ENCODE measurements at regions not wholly inside any gene's neighbourhood (a gene's known extent, or its start where the extent isn't known, plus 50 kb on each side); places are given as distances from the start of the nearest gene placed in this dataset.
"Not testable (repeated sequence)": the region's sequence is repeated elsewhere in the genome, so short reads cannot be mapped to it uniquely, and the experiment has no call there.

DNA sequence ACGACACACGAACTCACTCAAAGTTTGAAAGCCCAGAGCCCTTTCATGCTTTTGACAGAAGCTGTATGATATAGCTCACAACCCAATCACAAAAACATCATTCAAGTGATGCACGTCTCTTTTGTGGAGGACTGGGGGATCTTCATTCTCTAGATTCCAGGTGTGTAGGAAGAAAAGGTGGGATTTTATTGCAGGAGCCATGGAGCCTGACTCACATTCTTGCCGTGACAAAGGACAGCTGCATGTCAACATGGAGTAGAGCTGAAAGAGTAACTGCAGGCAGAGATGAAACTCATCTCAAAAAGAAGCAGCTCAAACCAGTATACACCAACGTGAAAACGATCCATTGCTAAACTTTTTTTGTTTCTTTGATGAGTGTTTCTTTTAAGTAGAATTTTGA lies 50.9 kb upstream of the PDE1A start:
- Mint-ChIP-seq H3K27ac (no peak overlapping the region), H3K4me3 (no peak overlapping the region), H3K27me3 (no peaks in the 10 kb centered on the region), H3K36me3 (ENCODE audit: low read depth) (no peaks in the 10 kb centered on the region), H3K4me1 (no peaks in the 10 kb centered on the region)
- ATAC-seq: no peak
- no peaks in the 10 kb centered on the region for H3K9me3 ChIP-seq (ENCODE audit: control insufficient read depth, low read length, poor library complexity, severe bottlenecking)
- DNase-seq: no peak

DNA sequence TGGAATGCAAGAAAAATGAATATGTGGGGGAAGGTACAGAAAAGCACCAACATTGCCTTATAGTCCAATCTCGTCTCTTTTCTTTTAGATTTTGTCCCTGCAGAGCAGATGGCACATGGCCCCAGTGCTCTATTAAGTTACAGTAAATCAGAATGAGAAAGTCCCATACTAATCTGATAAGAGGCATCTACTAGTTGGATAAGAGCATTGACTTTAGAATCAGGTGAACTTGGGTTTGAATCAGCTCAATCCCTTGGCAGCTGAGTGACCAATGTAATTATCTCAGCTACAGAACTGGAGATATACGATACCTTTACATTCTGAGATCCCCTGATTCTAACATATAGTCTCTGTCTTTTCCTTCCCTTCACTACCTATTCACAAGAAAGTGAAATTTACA lies 54.8 kb upstream of the PDE1A start:
- Mint-ChIP-seq H3K4me3 (no peak overlapping the region), H3K4me1 (no peaks in the 10 kb centered on the region), H3K36me3 (ENCODE audit: low read depth) (no peaks in the 10 kb centered on the region), H3K27ac (no peak overlapping the region), H3K27me3 (no peaks in the 10 kb centered on the region)
- no peaks in the 10 kb centered on the region for H3K9me3 ChIP-seq (ENCODE audit: control insufficient read depth, low read length, poor library complexity, severe bottlenecking)
- DNase-seq: no peak
- no peak for ATAC-seq

GRCh38 chr2:182482511-182482910 lies 55.7 kb upstream of the PDE1A start:
- no peak overlapping the region for H3K27ac Mint-ChIP-seq

GRCh38 chr2:182496596-182496995 lies 69.8 kb upstream of the PDE1A start:
- Mint-ChIP-seq H3K36me3 (ENCODE audit: low read depth) (no peaks in the 10 kb centered on the region), H3K27ac (no peak overlapping the region), H3K4me3 (no peak overlapping the region), H3K4me1 (no peaks in the 10 kb centered on the region), H3K27me3 (no peaks in the 10 kb centered on the region)
- ATAC-seq (no peak), DNase-seq (no peak)
- H3K9me3 ChIP-seq (ENCODE audit: control insufficient read depth, low read length, poor library complexity, severe bottlenecking): no peaks in the 10 kb centered on the region

More at GRCh38 chr2:182482511-182482910, 55.7 kb upstream of the PDE1A start:
- H3K4me3 Mint-ChIP-seq: no peak overlapping the region
- DNase-seq (no peak), ATAC-seq (no peak)
- H3K9me3 ChIP-seq (ENCODE audit: control insufficient read depth, low read length, poor library complexity, severe bottlenecking): no peaks in the 10 kb centered on the region
- no peaks in the 10 kb centered on the region for H3K36me3 Mint-ChIP-seq (ENCODE audit: low read depth)
- no peaks in the 10 kb centered on the region for H3K4me1 Mint-ChIP-seq
- no peaks in the 10 kb centered on the region for H3K27me3 Mint-ChIP-seq

- Mint-ChIP-seq H3K4me1 (no peaks in the 10 kb centered on the region), H3K27me3 (no peaks in the 10 kb centered on the region), H3K27ac (no peak overlapping the region), H3K36me3 (ENCODE audit: low read depth) (no peaks in the 10 kb centered on the region), H3K4me3 (no peak overlapping the region)
- no peaks in the 10 kb centered on the region for H3K9me3 ChIP-seq (ENCODE audit: control insufficient read depth, low read length, poor library complexity, severe bottlenecking)
- ATAC-seq: no peak
- no peak for DNase-seq
Observed at GRCh38 chr2:182499706-182500470, 73.1 kb upstream of the PDE1A start.

- ATAC-seq (no peak), DNase-seq (no peak)
- H3K9me3 ChIP-seq (ENCODE audit: control insufficient read depth, low read length, poor library complexity, severe bottlenecking): no peaks in the 10 kb centered on the region
- H3K27me3 Mint-ChIP-seq: no peaks in the 10 kb centered on the region
- H3K4me3 Mint-ChIP-seq: no peak overlapping the region
- no peaks in the 10 kb centered on the region for H3K4me1 Mint-ChIP-seq
- H3K27ac Mint-ChIP-seq: no peak overlapping the region
- no peaks in the 10 kb centered on the region for H3K36me3 Mint-ChIP-seq (ENCODE audit: low read depth)
Observed at GRCh38 chr2:182503886-182504285, 77.0 kb upstream of the PDE1A start.

GRCh38 chr2:182504903-182505302 lies 78.1 kb upstream of the PDE1A start:
- ATAC-seq: no peak
- DNase-seq: no peak
- H3K9me3 ChIP-seq (ENCODE audit: control insufficient read depth, low read length, poor library complexity, severe bottlenecking): no peaks in the 10 kb centered on the region
- no peak overlapping the region for H3K27ac Mint-ChIP-seq
- H3K36me3 Mint-ChIP-seq (ENCODE audit: low read depth): no peaks in the 10 kb centered on the region
- no peaks in the 10 kb centered on the region for H3K4me1 Mint-ChIP-seq
- H3K4me3 Mint-ChIP-seq: no peak overlapping the region
- H3K27me3 Mint-ChIP-seq: no peaks in the 10 kb centered on the region

GRCh38 chr2:182506606-182507005 lies 79.8 kb upstream of the PDE1A start:
- no peak overlapping the region for H3K27ac Mint-ChIP-seq
- no peak overlapping the region for H3K4me3 Mint-ChIP-seq
- no peaks in the 10 kb centered on the region for H3K9me3 ChIP-seq (ENCODE audit: control insufficient read depth, low read length, poor library complexity, severe bottlenecking)
- ATAC-seq: no peak
- DNase-seq: no peak
- H3K36me3 Mint-ChIP-seq (ENCODE audit: low read depth): no peaks in the 10 kb centered on the region
- no peaks in the 10 kb centered on the region for H3K4me1 Mint-ChIP-seq
- H3K27me3 Mint-ChIP-seq: peaks cover under 1% of the 10 kb centered on the region

DNA sequence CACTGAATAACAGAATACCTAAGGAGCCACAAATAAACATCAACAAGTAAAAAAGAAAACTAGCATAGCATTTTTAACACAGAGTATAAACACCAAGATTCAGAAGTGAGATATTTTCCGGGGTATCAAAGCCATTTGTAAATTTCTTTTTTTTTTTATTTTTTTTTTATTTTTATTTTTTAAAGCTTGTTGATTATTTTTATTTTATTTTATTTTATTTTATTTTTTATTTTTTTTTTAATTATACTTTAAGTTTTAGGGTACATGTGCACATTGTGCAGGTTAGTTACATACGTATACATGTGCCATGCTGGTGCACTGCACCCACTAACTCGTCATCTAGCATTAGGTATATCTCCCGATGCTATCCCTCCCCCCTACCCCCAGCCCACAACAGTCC lies 81.7 kb upstream of the PDE1A start:
- ATAC-seq; H3K4me3 Mint-ChIP-seq; H3K27me3 Mint-ChIP-seq; H3K4me1 Mint-ChIP-seq; H3K9me3 ChIP-seq (ENCODE audit: control insufficient read depth, low read length, poor library complexity, severe bottlenecking); H3K27ac Mint-ChIP-seq; DNase-seq; H3K36me3 Mint-ChIP-seq (ENCODE audit: low read depth): not testable (repeated sequence)

- no peaks in the 10 kb centered on the region for H3K4me1 Mint-ChIP-seq
- H3K4me3 Mint-ChIP-seq: no peak overlapping the region
- H3K27ac Mint-ChIP-seq: no peak overlapping the region
- H3K27me3 Mint-ChIP-seq: peaks cover 8% of the 10 kb centered on the region
- H3K9me3 ChIP-seq (ENCODE audit: control insufficient read depth, low read length, poor library complexity, severe bottlenecking): no peaks in the 10 kb centered on the region
- no peak for DNase-seq
- no peak for ATAC-seq
- no peaks in the 10 kb centered on the region for H3K36me3 Mint-ChIP-seq (ENCODE audit: low read depth)
Observed at GRCh38 chr2:182509216-182509615, 82.4 kb upstream of the PDE1A start.

DNA sequence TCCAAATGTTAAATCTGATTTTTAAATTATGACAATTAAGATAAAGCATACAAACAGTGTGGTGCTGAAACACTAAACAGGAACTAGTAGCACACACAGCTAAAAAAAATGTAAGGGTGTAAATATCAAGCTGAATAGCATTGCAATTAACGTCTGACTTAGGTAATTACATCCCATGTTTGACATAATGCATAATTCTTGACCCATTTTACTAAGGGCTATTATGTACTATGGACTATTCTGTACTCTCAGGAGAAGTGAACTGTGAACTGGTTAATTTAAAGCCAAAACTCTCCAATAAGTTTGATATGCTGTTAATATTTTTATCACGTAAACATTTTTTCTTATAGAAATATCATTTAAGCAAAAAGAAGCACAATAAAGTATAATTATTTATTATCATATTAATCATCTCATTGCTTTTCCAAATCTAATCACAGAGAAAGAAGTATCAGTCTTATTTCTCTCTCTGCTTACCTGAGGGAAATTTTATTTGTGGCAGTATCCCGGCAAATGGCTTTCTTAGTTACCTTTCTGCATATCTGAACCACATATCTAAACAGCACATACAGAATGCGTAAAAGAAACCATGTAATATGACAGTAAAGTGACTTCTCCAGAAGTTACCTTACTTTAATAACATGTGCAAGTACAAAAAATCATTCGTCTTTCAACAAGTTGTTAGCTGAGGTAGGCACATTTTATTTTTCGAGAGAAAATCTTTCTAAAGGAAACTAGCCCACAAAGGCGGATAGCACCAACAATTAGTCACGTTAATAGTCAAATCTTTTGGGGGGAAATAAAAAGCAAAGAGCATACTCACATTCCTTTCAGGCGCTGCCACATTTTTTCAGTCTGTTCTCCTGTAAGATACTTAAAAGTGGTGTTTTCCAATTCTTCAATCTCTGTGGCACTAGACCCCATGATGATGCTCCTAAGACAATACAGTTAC lies 94.9 kb upstream of the PDE1A start:
- Mint-ChIP-seq H3K4me1 (peaks cover 2% of the 10 kb centered on the region), H3K4me3 (no peak overlapping the region), H3K36me3 (ENCODE audit: low read depth) (no peaks in the 10 kb centered on the region), H3K27ac (no peak overlapping the region), H3K27me3 (no peaks in the 10 kb centered on the region)
- H3K9me3 ChIP-seq (ENCODE audit: control insufficient read depth, low read length, poor library complexity, severe bottlenecking): no peaks in the 10 kb centered on the region
- DNase-seq (no peak), ATAC-seq (no peak)

DNA sequence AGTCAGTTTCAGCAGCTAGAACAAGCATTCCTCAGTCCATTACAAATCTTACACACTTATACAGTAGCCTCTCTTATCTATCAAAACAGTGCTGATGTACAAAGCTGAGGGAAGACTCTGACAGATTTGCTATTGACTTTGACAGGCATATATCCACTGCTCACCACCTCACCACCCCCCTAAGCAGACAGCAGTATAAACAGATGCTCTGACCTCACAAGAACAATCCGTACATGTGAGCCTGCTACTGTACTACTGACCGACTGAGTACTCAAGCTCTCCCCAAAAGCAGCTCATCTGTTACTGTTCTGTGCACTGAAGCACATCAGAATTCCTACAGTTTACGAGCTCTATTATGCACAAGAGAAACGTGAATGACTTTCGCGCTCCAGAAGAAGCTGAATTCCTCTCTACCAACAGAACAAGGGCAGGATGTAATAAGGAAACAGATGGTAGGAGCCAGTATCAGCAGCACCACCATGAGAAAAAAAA lies 95.6 kb upstream of the PDE1A start:
- peaks cover 2% of the 10 kb centered on the region for H3K4me1 Mint-ChIP-seq
- H3K27ac Mint-ChIP-seq: no peak overlapping the region
- DNase-seq (no peak), ATAC-seq (no peak)
- H3K36me3 Mint-ChIP-seq (ENCODE audit: low read depth): no peaks in the 10 kb centered on the region
- no peaks in the 10 kb centered on the region for H3K9me3 ChIP-seq (ENCODE audit: control insufficient read depth, low read length, poor library complexity, severe bottlenecking)
- H3K4me3 Mint-ChIP-seq: no peak overlapping the region
- H3K27me3 Mint-ChIP-seq: no peaks in the 10 kb centered on the region

DNA sequence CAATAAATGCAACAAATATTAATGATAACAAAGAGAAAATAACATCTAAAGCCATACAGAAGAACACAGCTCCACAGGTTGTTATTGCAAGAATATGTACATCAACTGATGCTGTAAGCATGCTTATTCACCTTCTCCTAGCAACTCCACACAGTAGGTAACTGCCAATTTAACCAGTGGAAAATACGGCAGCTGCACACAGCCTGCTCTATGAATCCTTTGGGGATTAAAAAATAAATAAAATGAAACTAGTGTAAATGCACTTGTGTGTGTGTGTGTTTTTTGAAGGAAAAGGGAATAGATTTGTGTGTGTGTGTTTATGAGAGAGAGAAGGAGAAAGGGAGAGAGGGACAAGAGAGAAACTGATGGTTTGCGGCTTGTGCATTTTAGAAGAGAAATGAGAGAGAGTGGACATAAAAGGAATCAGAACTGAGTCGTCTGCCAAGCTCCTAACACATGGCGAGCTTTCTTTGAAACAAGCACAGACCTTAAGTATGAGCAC lies 96.2 kb upstream of the PDE1A start:
- Mint-ChIP-seq H3K4me3 (no peak overlapping the region), H3K27ac (no peak overlapping the region), H3K27me3 (no peaks in the 10 kb centered on the region), H3K36me3 (ENCODE audit: low read depth) (no peaks in the 10 kb centered on the region), H3K4me1 (peaks cover 2% of the 10 kb centered on the region)
- no peak for DNase-seq
- H3K9me3 ChIP-seq (ENCODE audit: control insufficient read depth, low read length, poor library complexity, severe bottlenecking): no peaks in the 10 kb centered on the region
- no peak for ATAC-seq

Measured in T-helper 17 cell (primary cell).